ACHN (cell line): ENCODE measurements at regions not wholly inside any gene's neighbourhood (a gene's known extent, or its start where the extent isn't known, plus 50 kb on each side); places are given as distances from the start of the nearest gene placed in this dataset.
A peak's percentile ranks its signal among the peaks of the same experiment; 100 is the strongest.
"Not testable (repeated sequence)": the region's sequence is repeated elsewhere in the genome, so short reads cannot be mapped to it uniquely, and the experiment has no call there.

Experiments
- DNase-seq: peaks from one replicate; pipeline ENCODE4 v3.0.0-alpha.2; 2015
- in situ Hi-C: cut with HindIII; loops from 2 replicates; pipeline ENCODE4 v1.10.0; 2017; ENCODE audit warnings: low sequenced_read_pairs, low pct_ligation_motif_present, low pct_unique_long_range_greater_than_20kb

GRCh38 chr21:14058566-14058965 lies 152.2 kb downstream of the LIPI start:
- no peak for DNase-seq
- in situ Hi-C loops: no loop called here

- in situ Hi-C loops, DNase-seq: not testable (repeated sequence)
These were observed 152.8 kb downstream of the LIPI start for GRCh38 chr21:14057841-14058481.

GRCh38 chr21:14057313-14057712 lies 153.4 kb downstream of the LIPI start:
- in situ Hi-C loops: no loop called here
- no peak for DNase-seq

GRCh38 chr21:14056771-14057191 lies 154.0 kb downstream of the LIPI start:
- DNase-seq: no peak
- in situ Hi-C loops: no loop called here

GRCh38 chr21:14055746-14056515 lies 154.8 kb downstream of the LIPI start:
- in situ Hi-C loops, DNase-seq: not testable (repeated sequence)

- in situ Hi-C loops: no loop called here
- no peak for DNase-seq
These were observed 156.1 kb downstream of the LIPI start for GRCh38 chr21:14054682-14055081.

- DNase-seq: no peak
- in situ Hi-C loops: no loop called here
These were observed 160.6 kb downstream of the LIPI start for GRCh38 chr21:14050121-14050520.

GRCh38 chr21:14046401-14046800 lies 164.4 kb downstream of the LIPI start:
- DNase-seq: no peak
- in situ Hi-C loops: no loop called here

- in situ Hi-C loops: no loop called here
- no peak for DNase-seq
These were observed 170.4 kb downstream of the LIPI start for GRCh38 chr21:14040386-14040785.

GRCh38 chr21:14028619-14029018 lies 182.1 kb downstream of the LIPI start:
- DNase-seq, in situ Hi-C loops: not testable (repeated sequence)

GRCh38 chr21:14027235-14027869 lies 183.4 kb downstream of the LIPI start:
- in situ Hi-C loops: not testable (repeated sequence)
- DNase-seq: peak; percentile 88

GRCh38 chr21:14020108-14020507 lies 190.6 kb downstream of the LIPI start:
- DNase-seq, in situ Hi-C loops: not testable (repeated sequence)

GRCh38 chr21:14015841-14016240 lies 194.9 kb downstream of the LIPI start:
- in situ Hi-C loops, DNase-seq: not testable (repeated sequence)

- in situ Hi-C loops, DNase-seq: not testable (repeated sequence)
These were observed 196.9 kb downstream of the LIPI start for GRCh38 chr21:14013623-14014498.

GRCh38 chr21:14013056-14013603 lies 197.6 kb downstream of the LIPI start:
- in situ Hi-C loops: no loop called here
- no peak for DNase-seq

- DNase-seq: no peak
- in situ Hi-C loops: no loop called here
These were observed 198.3 kb downstream of the LIPI start for GRCh38 chr21:14012409-14012808.

GRCh38 chr21:14011751-14012150 lies 199.0 kb downstream of the LIPI start:
- in situ Hi-C loops, DNase-seq: not testable (repeated sequence)

- DNase-seq, in situ Hi-C loops: not testable (repeated sequence)
These were observed 199.6 kb downstream of the LIPI start for GRCh38 chr21:14011149-14011548.
